GM18511 (cell line): ENCODE measurements at regions not wholly inside any gene's neighbourhood (a gene's known extent, or its start where the extent isn't known, plus 50 kb on each side); places are given as distances from the start of the nearest gene placed in this dataset.
"Not testable (repeated sequence)": the region's sequence is repeated elsewhere in the genome, so short reads cannot be mapped to it uniquely, and the experiment has no call there.

Experiments
- ATAC-seq: cut with Tn5 transposase; IDR thresholded peaks from one replicate; pipeline ENCODE4 v1.9.1; 2021; ENCODE audit warnings: mild to moderate bottlenecking, moderate library complexity; ENCODE audit not compliant: unreplicated experiment

- ATAC-seq, result no peak
Observed at GRCh38 chr3:157859541-157859940, 246.7 kb downstream of the SHOX2 start.

GRCh38 chr3:157858821-157859220 is 247.4 kb downstream of the SHOX2 start:
- ATAC-seq, result no peak

- no peak for ATAC-seq
Observed at GRCh38 chr3:157857440-157857839, 248.8 kb downstream of the SHOX2 start.

GRCh38 chr3:157856078-157856939 is 249.9 kb downstream of the SHOX2 start:
- ATAC-seq, result no peak

GRCh38 chr3:157845839-157846238 is 260.4 kb downstream of the SHOX2 start:
- ATAC-seq, result not testable (repeated sequence)

- ATAC-seq, result no peak
Observed at GRCh38 chr3:157844800-157845565, 261.2 kb downstream of the SHOX2 start.

- ATAC-seq, result no peak
Observed at GRCh38 chr3:157844216-157844615, 262.0 kb downstream of the SHOX2 start.

GRCh38 chr3:157841029-157841428 is 265.2 kb downstream of the SHOX2 start:
- ATAC-seq, result no peak

GRCh38 chr3:157840564-157840963 is 265.7 kb downstream of the SHOX2 start:
- no peak for ATAC-seq

GRCh38 chr3:157838457-157838856 is 267.8 kb downstream of the SHOX2 start:
- no peak for ATAC-seq

- no peak for ATAC-seq
Observed at GRCh38 chr3:157837336-157837735, 268.9 kb downstream of the SHOX2 start.

GRCh38 chr3:157836022-157836421 is 270.2 kb downstream of the SHOX2 start:
- ATAC-seq, result no peak

- ATAC-seq, result no peak
Observed at GRCh38 chr3:157832588-157832987, 273.6 kb downstream of the SHOX2 start.

GRCh38 chr3:157830556-157831236 is 275.5 kb downstream of the SHOX2 start:
- ATAC-seq, result no peak

GRCh38 chr3:157829786-157830185 is 276.4 kb downstream of the SHOX2 start:
- no peak for ATAC-seq

- no peak for ATAC-seq
Observed at GRCh38 chr3:157824281-157824680, 281.9 kb downstream of the SHOX2 start.

- no peak for ATAC-seq
Observed at GRCh38 chr3:157823050-157823449, 283.2 kb downstream of the SHOX2 start.

- ATAC-seq, result no peak
Observed at GRCh38 chr3:157820157-157820517, 286.1 kb downstream of the SHOX2 start.

GRCh38 chr3:157819270-157820156 is 286.7 kb downstream of the SHOX2 start:
- no peak for ATAC-seq

GRCh38 chr3:157816896-157817295 is 289.3 kb downstream of the SHOX2 start:
- no peak for ATAC-seq

GRCh38 chr3:157816296-157816695 is 289.9 kb downstream of the SHOX2 start:
- no peak for ATAC-seq
